ENCODE measurements at regions not wholly inside any gene's neighbourhood (a gene's known extent, or its start where the extent isn't known, plus 50 kb on each side); places are given as distances from the start of the nearest gene placed in this dataset.

DNA sequence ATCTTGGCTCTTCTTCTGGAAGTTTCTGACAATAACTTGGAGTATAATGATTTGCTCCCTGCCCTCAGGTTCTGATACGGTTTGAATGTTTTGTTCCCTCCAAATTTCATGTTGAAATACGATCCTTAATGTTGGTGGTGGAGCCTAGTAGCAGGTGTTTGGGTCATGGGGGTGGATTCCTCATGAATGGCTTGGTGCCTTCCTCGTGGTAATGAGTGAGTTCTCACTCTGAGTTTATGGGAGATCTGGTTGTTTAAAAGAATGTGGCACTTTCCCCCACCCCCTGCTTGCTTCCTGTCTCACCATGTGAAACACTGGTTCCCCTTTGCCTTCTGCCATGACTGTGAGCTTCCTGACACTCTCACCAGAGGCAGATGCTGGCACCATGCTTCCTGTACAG lies 103.0 kb upstream of the OSMR start:
- 72 to 77% (median 73%) methylated on average over 3 of the region's 3 CpGs for WGBS, 5 donors
- Histone ChIP-seq H3K4me1 (no peaks in the 10 kb centered on the region), H3K27ac (no peak overlapping the region), H3K36me3 (no peaks in the 10 kb centered on the region), H3K9me3 (peaks cover 0 to 17% (median 12%) of the 10 kb centered on the region in 4 donors), H3K27me3 (no peaks in the 10 kb centered on the region), H3K4me3 (no peak overlapping the region)
- TF ChIP-seq POLR2AphosphoS5 (IDR thresholded peaks at IDR 0.05) = no peak
- TF ChIP-seq, protein P1, sequence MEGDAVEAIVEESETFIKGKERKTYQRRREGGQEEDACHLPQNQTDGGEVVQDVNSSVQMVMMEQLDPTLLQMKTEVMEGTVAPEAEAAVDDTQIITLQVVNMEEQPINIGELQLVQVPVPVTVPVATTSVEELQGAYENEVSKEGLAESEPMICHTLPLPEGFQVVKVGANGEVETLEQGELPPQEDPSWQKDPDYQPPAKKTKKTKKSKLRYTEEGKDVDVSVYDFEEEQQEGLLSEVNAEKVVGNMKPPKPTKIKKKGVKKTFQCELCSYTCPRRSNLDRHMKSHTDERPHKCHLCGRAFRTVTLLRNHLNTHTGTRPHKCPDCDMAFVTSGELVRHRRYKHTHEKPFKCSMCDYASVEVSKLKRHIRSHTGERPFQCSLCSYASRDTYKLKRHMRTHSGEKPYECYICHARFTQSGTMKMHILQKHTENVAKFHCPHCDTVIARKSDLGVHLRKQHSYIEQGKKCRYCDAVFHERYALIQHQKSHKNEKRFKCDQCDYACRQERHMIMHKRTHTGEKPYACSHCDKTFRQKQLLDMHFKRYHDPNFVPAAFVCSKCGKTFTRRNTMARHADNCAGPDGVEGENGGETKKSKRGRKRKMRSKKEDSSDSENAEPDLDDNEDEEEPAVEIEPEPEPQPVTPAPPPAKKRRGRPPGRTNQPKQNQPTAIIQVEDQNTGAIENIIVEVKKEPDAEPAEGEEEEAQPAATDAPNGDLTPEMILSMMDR (IDR thresholded peaks at IDR 0.05) = no peak
- no peak for DNase-seq
- intact Hi-C loops (cut with DNase I; ENCODE audit: low total_unique reads) = no loop called here

DNA sequence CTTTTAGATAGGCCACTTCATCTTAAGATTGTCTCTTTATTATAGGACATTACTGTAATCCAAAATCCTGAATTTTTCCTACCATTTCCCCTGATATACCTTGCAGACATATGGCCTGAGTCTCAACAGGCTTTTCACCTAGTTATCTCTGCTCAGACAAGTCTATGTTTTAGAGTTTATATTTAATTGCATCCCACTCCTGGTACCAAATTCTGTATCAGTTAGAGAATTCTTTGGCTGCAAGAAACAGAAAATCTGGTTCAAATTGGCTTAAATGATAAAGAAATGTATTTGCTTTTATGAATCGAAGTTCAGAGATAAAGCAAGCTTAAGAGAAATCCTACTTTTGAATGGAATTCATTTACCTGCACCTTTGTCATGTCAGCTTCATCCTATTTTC lies 102.2 kb upstream of the OSMR start:
- intact Hi-C loops (cut with DNase I; ENCODE audit: low total_unique reads) = no loop called here
- no peak for DNase-seq
- no peak for TF ChIP-seq EP300 (IDR thresholded peaks at IDR 0.05)
- TF ChIP-seq, protein P1 (IDR thresholded peaks at IDR 0.05) = no peak
- no peak for TF ChIP-seq POLR2A (IDR thresholded peaks at IDR 0.05)
- no peak for TF ChIP-seq POLR2AphosphoS5 (IDR thresholded peaks at IDR 0.05)
- Histone ChIP-seq H3K36me3 (no peaks in the 10 kb centered on the region), H3K4me1 (no peaks in the 10 kb centered on the region), H3K9me3 (peaks cover 0 to 17% (median 12%) of the 10 kb centered on the region in 4 donors), H3K27ac (no peak overlapping the region), H3K27me3 (no peaks in the 10 kb centered on the region), H3K4me3 (no peak overlapping the region)
- WGBS, 5 donors = 63 to 76% (median 66%) methylated on average over 1 of the region's 1 CpG

DNA sequence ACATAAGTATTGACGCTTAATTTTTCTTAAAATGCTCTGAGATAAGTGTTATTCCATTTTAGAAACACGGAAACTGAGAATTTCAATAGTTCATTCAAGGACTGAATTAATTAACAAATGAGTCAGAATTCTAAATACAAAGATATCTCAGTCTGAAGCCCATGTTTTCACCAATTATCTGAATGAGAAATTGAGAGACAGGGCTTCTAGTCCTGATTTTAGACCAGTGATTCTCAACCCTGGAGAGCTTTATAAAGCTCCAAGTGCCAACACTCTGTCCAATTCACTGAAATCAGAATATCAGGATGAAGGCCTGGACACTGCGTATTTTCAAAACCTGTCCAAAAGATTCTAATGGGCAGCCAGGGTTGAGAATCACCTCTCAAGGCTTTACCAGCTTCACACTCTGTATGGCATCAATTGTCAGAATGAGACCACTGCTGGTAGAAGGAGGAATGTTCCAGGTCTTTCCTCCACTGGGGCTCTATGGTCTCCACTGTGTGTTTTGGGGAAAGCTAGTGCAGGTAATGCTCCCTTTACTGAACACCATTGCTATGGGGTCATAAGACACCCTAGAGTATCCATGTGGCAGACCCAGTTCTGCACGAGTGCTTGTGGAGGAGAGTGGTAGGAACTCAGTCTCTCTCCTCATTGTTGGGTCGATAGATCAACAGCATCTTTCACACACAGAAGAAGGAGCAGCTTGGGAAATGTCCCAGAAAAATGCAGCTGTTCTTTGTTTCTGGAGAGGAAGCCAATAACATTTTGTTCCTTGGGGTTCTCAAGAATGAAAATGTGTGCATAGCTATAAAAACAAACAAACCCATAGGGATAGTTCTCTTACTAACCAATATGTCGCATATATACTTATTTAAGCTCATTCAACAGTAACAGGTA lies 99.7 kb upstream of the OSMR start:
- no peaks in the 10 kb centered on the region for H3K4me1 ChIP-seq
- DNase-seq = peak in 1 of 2 donors; percentile 39
- no peak overlapping the region for H3K4me3 ChIP-seq
- TF ChIP-seq EP300 (IDR thresholded peaks at IDR 0.05) = no peak
- TF ChIP-seq POLR2A (IDR thresholded peaks at IDR 0.05) = no peak
- TF ChIP-seq POLR2AphosphoS5 (IDR thresholded peaks at IDR 0.05) = no peak
- TF ChIP-seq, protein P1 (IDR thresholded peaks at IDR 0.05) = no peak
- intact Hi-C loops (cut with DNase I; ENCODE audit: low total_unique reads) = no loop called here
- no peaks in the 10 kb centered on the region for H3K36me3 ChIP-seq
- H3K9me3 ChIP-seq = peaks cover 0 to 17% (median 12%) of the 10 kb centered on the region in 4 donors
- H3K27ac ChIP-seq = peak overlapping the region in 1 of 5 donors; percentile 11
- 71 to 85% (median 84%) methylated on average over 6 of the region's 6 CpGs for WGBS, 5 donors
- no peaks in the 10 kb centered on the region for H3K27me3 ChIP-seq

DNA sequence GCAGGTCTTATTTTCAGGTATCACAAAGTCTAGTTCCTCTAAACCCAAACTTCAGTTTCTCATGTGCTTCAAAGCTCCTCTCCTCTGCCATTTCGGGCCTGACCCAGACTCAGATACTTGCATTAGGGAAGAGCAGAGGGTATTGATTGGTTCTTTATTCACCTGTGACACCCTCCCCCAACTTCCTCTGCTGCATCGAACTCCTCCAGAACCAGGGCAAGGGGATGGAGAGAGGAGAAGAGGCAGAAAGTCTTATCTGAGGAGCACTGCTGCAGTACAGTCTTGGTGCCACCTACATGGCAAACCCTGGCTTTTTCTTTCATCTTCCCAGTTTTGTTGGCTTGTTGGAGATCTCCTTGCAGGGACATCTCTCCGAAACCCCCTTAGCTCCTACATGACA lies 96.0 kb upstream of the OSMR start:
- intact Hi-C loops (cut with DNase I; ENCODE audit: low total_unique reads) = no loop called here
- 74 to 84% (median 81%) methylated on average over 3 of the region's 3 CpGs for WGBS, 5 donors
- Histone ChIP-seq H3K4me1 (no peaks in the 10 kb centered on the region), H3K9me3 (no peaks in the 10 kb centered on the region), H3K27me3 (no peaks in the 10 kb centered on the region), H3K27ac (no peak overlapping the region), H3K36me3 (no peaks in the 10 kb centered on the region), H3K4me3 (no peak overlapping the region)
- no peak for TF ChIP-seq EP300 (IDR thresholded peaks at IDR 0.05)
- TF ChIP-seq, protein P1 (IDR thresholded peaks at IDR 0.05) = no peak
- TF ChIP-seq POLR2A (IDR thresholded peaks at IDR 0.05) = no peak
- no peak for TF ChIP-seq POLR2AphosphoS5 (IDR thresholded peaks at IDR 0.05)
- no peak for DNase-seq
